HG03175 (cell line): ENCODE measurements at regions not wholly inside any gene's neighbourhood (a gene's known extent, or its start where the extent isn't known, plus 50 kb on each side); places are given as distances from the start of the nearest gene placed in this dataset.
A peak's percentile ranks its signal among the peaks of the same experiment; 100 is the strongest.

Source experiments
- ATAC-seq: cut with Tn5 transposase; IDR thresholded peaks from one replicate; pipeline ENCODE4 v1.9.1; 2021; ENCODE audit warnings: mild to moderate bottlenecking, moderate library complexity; ENCODE audit not compliant: unreplicated experiment

- ATAC-seq = no peak
These were observed 52.9 kb upstream of the DEFB112 start for GRCh38 chr6:50102676-50103075.

- ATAC-seq = no peak
These were observed 60.9 kb upstream of the DEFB112 start for GRCh38 chr6:50110587-50110986.

- no peak for ATAC-seq
These were observed 63.5 kb upstream of the DEFB112 start for GRCh38 chr6:50112981-50113857.

- no peak for ATAC-seq
These were observed 66.7 kb upstream of the DEFB112 start for GRCh38 chr6:50116390-50116789.

GRCh38 chr6:50116797-50117542 lies 67.2 kb upstream of the DEFB112 start:
- no peak for ATAC-seq

- ATAC-seq = no peak
These were observed 70.6 kb upstream of the DEFB112 start for GRCh38 chr6:50120300-50120699.

- ATAC-seq = no peak
These were observed 74.0 kb upstream of the DEFB112 start for GRCh38 chr6:50123688-50124087.

- ATAC-seq = no peak
These were observed 74.8 kb upstream of the DEFB112 start for GRCh38 chr6:50124572-50124971.

GRCh38 chr6:50128420-50129005 lies 78.8 kb upstream of the DEFB112 start:
- ATAC-seq = no peak

- no peak for ATAC-seq
These were observed 86.2 kb upstream of the DEFB112 start for GRCh38 chr6:50135968-50136367.

GRCh38 chr6:50141100-50141499 lies 91.4 kb upstream of the DEFB112 start:
- ATAC-seq = no peak

- no peak for ATAC-seq
These were observed 93.4 kb upstream of the DEFB112 start for GRCh38 chr6:50143011-50143719.

- ATAC-seq = peak; percentile 46
These were observed 95.4 kb upstream of the DEFB112 start for GRCh38 chr6:50145125-50145524.

GRCh38 chr6:50147371-50147770 lies 97.6 kb upstream of the DEFB112 start:
- no peak for ATAC-seq

GRCh38 chr6:50180646-50181045 lies 130.9 kb upstream of the DEFB112 start:
- no peak for ATAC-seq

- no peak for ATAC-seq
These were observed 135.3 kb upstream of the DEFB112 start for GRCh38 chr6:50185006-50185405.

- ATAC-seq = no peak
These were observed 137.7 kb upstream of the DEFB112 start for GRCh38 chr6:50187351-50187921.

GRCh38 chr6:50198245-50198644 lies 148.5 kb upstream of the DEFB112 start:
- ATAC-seq = no peak

- no peak for ATAC-seq
These were observed 153.0 kb upstream of the DEFB112 start for GRCh38 chr6:50202766-50203165.

- no peak for ATAC-seq
These were observed 161.9 kb upstream of the DEFB112 start for GRCh38 chr6:50211582-50211981.

- ATAC-seq = no peak
These were observed 163.4 kb upstream of the DEFB112 start for GRCh38 chr6:50213146-50213545.
